ENCODE measurements at regions not wholly inside any gene's neighbourhood (a gene's known extent, or its start where the extent isn't known, plus 50 kb on each side); places are given as distances from the start of the nearest gene placed in this dataset.

DNA sequence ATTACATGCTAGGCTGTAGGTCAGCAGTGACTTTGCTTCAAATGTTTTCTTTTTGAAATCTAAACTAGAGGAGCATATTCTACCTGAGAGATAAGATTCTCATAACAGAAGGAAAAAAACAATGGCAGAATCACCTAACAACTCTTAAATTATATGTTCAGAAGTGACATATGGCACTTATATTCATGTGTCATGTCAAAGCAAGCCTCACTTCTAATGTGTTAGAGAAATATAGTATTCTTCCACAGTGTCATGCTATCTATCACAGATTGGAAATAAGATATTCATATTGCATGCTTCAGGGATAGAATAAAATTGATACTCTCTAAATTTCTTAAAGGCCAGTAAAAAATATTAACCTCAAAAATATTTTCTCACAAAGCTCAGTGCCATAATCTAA is 874.6 kb upstream of the PRMT6 start:
- ATAC-seq (no peak), DNase-seq (no peak)
- intact Hi-C loops (cut with DNase I): no loop called here

DNA sequence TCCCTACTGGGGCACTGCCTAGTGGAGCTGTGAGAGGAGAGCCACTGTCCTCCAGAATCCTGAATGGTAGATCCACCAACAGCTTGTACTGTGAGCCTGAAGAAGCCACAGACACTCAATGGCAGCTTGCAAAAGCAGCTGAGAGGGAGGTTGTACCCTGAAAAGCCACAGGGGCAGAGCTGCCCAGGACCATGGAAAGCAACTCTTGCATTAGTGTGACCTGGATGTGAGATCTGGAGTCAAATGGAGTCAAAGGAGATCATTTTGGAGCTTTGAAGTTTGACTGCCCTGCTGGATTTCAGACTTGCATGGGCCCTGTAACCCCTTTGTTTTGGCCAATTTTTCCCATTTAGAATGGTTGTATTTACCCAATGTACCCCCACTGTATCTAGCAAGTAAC is 871.4 kb upstream of the PRMT6 start:
- ATAC-seq (no peak), DNase-seq (no peak)
- intact Hi-C loops (cut with DNase I): no loop called here

DNA sequence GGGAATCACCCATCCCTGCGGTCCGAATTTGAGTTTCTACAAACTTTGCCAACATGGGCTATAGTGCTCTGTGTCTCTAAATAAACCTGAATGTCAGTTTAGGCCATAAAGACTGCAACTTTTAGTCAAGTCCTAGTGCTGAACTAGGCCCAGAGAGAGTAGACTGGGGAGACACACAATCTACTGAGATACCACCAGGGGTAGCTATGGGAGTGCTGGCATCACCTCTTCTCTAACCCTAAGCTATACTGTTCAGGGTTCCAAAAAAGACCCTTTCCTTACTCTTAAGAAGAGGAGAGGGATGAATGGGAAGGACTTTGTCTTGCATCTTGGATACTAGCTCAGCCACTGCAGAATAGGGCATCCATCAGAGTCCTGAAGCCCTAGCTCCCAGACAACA is 866.7 kb upstream of the PRMT6 start:
- DNase-seq (no peak), ATAC-seq (no peak)

DNA sequence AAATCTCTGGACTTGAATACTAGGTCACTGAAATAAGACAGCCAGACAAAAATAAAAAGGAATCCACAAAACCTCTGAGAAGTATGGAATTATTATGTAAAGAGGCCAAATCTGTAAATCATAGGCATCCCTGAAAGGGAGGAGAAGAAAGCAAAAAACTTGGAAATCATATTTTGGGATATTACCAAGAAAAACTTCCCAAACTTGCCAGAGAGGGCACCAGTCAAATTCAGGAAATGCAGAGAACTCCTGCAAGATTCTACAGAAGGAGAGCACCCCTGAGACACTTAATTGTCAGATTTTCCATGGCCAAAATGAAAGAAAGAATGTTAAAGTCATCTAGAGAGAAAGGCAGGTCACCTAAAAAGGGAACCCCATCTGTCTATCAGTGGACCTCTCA is 862.3 kb upstream of the PRMT6 start:
- no peak for DNase-seq
- no peak for ATAC-seq
- intact Hi-C loops (cut with DNase I): no loop called here

More for the DNA sequence above, 866.7 kb upstream of the PRMT6 start:
- intact Hi-C loops (cut with DNase I): no loop called here

DNA sequence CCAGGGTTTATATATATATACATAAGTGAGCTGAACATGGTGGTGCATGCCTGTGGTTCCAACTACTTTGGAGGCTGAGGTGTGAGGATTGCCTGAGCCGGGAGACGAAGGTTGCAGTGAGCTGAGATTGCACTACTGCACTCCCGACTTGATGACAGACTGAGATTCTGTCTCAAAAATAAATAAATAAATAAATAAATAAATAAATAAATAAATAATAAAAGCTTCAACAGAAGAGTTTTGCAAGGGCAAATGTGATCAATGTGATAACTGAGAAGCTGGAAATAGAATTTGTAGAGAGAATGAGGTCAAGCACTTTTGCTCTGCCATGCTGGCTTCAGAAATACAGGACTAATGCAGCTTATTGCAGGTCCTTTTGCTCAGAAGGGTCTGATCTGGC is 855.8 kb upstream of the PRMT6 start:
- intact Hi-C loops (cut with DNase I): no loop called here
- DNase-seq: no peak
- no peak for ATAC-seq

DNA sequence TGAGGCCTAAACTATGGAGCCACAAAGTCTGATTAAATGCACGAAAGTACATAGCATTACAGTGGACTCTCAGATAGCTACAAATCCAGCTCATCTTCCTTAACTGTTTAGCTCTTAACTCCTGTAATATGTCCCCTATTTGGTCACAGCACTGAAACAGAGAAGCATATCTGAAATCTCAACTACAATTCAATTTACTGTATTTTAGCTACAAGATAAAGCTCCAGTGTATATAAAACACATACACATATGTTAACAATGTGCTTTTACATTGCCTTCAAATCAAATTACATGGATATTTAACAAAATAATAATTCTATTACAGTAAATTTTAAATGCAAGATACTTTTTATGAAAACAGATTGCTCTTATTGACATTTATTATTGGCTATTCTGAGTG is 849.3 kb upstream of the PRMT6 start:
- intact Hi-C loops (cut with DNase I): no loop called here

DNA sequence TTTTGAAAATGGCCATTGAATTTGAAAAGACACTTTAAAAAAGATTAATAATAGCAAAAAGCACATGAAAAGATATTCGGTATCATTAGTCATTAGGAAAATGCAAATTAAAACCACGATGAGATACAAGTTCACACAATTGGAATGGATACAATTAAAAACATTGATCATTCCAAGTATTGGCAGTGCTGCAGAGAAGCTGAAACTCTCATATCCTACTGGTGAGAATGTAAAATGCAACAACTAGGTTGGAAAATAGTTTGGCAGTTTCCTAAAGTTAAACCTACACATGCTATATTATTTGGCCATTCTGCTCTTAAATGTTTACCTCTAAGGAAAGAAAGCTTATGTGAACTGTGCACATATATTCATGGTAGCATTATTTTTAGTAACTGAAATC is 838.7 kb upstream of the PRMT6 start:
- intact Hi-C loops (cut with DNase I): no loop called here
- DNase-seq: no peak
- no peak for ATAC-seq

More for the DNA sequence above, 849.3 kb upstream of the PRMT6 start:
- no peak for ATAC-seq
- DNase-seq: no peak

DNA sequence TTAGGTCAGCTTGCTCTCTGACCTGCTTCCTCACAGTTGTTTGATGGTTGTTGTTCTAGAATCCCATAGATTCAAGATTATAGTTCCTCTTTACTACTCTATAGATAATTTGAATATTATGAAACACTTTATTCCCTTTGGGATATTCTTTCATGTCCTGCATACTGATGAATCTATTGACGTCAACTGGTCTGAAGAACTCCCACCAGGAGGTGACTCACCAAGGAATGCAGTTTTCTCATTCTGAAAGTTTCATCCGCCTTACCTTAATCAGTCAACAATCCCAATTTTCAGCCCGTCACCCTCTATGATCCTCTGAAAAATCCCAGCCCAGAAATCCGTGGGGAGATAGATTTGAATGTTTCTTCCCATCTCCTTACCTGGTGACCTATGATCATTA is 834.1 kb upstream of the PRMT6 start:
- ATAC-seq (no peak), DNase-seq (no peak)
- intact Hi-C loops (cut with DNase I): no loop called here

DNA sequence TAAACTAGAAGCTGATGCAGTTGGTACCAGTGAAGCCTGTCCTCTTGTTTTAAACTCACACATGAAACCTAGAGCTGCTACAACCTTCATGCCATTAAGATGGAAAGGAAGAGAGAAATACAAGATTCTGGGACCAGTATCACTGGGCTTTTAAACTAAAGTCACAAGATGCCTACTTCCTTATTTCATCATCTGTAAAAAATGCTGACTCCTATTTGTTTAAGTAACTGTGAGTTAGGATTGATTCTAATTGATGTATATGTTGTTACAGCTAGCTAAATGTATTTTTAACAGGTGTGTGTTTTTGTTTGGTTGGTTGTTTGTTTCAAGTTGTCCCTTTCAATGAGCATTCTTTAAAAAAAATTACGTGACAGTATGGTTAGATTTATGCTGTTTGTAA is 833.3 kb upstream of the PRMT6 start:
- intact Hi-C loops (cut with DNase I): no loop called here
- DNase-seq (no peak), ATAC-seq (no peak)

DNA sequence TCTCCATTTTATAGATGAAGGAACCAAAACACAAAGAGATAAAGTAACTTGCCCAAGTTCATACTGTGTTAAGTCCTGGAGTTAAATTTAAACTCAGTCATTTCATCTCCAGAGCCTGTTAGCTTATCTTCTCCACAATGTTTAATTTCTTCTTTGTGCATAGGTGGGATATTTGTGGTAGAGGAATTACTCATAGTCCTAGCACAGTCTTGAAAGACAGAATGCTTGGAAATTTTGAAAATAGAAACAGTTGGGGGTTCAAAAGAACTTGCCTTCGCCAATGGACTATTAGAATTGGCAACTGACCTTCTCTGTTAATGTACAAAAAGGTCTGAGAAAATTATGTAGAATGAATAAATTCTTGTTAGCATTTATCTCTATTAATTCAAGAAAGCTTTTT is 832.0 kb upstream of the PRMT6 start:
- DNase-seq: no peak
- no peak for ATAC-seq
- intact Hi-C loops (cut with DNase I): no loop called here

DNA sequence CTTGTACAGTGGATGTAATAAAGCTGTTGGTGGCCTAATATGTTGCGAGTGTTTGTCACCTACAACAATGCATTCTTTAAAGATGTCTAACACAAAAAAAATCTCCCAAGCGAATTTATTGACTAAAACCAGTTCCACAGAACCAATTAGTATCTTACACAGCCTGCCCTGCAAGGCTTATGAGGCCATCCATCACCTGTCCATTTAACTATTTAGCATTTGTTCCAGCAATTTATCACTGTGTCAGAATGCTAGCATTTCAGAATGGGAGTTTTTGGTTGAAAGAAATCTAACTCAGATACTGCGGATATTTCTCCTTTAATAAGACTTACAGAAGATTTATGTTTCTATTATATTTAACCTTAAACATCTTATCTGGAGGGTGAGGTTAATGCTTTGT is 831.1 kb upstream of the PRMT6 start:
- ATAC-seq: no peak
- intact Hi-C loops (cut with DNase I): no loop called here
- no peak for DNase-seq

DNA sequence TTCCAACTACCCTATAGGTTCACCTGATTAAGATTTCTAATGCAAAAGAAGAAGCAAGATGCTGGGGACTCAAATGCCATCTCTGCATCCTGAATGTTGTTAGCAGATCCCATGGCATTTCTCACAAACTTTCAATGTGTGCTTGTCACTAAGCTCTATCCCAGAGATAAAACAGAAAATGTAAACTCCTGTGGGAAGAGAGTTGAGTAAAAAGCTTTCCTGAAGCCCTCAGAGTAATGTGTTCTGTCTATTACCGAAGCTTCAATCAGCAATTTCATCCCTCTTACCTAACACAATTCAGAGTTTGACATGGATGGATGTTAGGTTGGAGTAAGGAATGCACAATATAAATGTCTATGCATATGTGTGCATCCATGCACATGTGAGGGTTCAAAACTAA is 829.9 kb upstream of the PRMT6 start:
- no peak for ATAC-seq
- DNase-seq: no peak
- intact Hi-C loops (cut with DNase I): no loop called here

DNA sequence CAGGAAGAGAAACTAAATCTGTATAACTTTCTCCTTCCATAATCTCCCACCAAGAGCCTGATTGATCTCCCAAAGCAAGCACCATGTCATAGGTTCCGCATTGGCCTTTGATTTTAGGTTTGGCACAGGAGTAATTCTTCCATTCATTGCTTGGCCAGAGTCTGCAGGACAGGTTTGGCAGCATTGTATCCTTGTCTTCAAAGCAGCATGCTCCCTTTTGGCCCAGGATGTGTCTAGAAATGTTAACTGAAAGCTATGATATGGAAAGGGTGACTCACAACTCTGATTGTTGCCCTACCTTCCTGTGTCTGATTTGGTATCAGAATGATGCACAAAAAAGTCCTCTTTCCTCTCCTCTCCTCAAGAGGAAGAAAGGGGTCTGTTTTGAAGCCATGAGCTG is 824.3 kb upstream of the PRMT6 start:
- no peak for ATAC-seq
- intact Hi-C loops (cut with DNase I): no loop called here
- DNase-seq: no peak

DNA sequence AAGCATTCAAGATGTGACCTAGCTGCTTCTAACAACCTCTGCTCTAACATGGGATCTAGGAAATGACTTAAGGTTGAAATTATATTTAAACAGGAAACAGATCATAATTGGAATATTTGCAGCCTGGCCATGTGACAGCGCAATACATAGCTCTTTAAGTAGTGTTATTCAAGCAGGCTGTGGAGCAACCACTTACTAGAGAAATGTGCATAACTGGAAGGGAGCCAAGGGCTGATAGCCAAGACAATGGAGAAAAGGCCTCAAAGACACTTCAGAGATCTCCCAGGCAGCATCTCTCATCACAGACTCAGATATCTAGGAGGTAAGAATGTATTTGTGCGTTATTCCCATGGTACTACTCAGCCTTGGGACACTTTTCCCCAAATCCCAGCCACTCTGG is 823.0 kb upstream of the PRMT6 start:
- ATAC-seq: no peak
- intact Hi-C loops (cut with DNase I): no loop called here

DNA sequence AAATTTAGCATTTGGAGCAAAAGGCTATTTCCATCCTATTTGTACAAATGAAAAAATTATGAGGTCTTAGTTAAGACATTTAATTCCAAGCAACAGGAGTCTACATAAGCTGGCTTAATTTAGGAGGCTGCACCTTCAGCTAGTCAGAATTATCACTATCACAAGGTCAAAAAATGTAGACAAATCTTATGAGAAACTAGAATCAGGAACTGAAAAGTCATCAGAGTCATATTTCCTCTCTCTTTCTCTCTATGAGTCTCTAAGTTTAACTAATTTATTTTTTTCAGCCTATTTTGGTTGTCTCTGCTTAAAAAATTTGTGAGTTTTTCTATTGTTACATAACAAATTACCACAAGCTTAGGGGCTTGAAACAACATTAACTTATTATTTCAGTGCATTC is 807.1 kb upstream of the PRMT6 start:
- ATAC-seq (no peak), DNase-seq (no peak)
- intact Hi-C loops (cut with DNase I): no loop called here

More for the DNA sequence above, 823.0 kb upstream of the PRMT6 start:
- no peak for DNase-seq

DNA sequence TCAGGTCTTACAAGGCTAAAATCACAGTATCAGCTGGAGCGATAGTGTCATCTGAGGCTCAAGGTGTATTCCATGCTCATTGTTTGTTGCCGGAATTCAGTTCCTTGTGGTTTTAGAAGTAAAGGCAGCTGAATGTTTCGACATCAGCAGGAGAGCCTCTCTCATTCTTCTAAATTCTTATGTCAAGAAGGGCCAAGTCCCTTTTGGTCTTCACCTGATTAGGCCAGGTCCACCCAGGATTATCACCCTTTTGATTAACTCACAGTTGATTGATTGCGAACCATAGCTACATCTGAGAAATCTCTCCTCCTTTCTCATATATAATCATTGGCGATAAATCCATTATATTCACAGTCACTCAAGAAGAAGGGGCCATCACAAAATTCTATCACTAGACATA is 806.7 kb upstream of the PRMT6 start:
- intact Hi-C loops (cut with DNase I): no loop called here
- DNase-seq: no peak
- no peak for ATAC-seq

DNA sequence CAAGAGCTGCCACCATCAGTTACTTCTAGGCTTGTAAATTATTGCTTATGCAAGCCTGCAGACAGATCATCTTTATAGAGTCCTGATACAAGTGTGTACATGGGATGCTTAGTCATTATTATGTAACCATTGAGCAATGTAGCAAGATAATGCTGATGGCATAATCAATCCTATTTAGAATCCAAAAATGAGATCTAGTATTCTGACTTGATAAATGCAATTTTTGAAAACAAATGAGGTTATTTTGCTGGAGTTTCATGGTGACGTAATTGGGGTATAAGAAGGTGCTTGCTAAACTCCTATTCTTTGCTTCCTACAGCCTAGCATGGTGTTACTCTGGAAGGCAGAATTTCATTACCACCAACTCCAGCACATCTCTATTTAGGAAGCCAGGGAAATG is 801.7 kb upstream of the PRMT6 start:
- DNase-seq: no peak
- peak in 1 of 2 donors; percentile 41 for ATAC-seq
- intact Hi-C loops (cut with DNase I): no loop called here

DNA sequence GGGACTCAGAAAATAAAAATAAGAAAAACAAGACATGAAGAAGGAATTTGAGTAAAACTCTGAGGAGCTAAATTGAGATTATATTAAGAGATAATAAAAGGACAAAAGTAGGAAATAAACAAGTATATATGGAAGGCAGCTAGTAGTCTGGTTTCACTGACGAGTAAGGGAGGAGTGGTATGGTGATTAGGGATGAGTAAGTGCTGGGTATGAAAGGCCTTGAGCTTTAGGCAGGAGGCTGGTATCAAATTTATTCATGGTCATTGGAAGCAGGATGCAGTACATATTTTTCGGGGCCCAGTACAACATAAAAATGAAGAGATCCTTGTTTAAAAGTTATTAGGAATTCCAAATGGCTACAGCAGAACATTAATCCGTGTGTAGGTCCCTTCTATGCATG is 789.7 kb upstream of the PRMT6 start:
- ATAC-seq (no peak), DNase-seq (no peak)
- intact Hi-C loops (cut with DNase I): no loop called here

DNA sequence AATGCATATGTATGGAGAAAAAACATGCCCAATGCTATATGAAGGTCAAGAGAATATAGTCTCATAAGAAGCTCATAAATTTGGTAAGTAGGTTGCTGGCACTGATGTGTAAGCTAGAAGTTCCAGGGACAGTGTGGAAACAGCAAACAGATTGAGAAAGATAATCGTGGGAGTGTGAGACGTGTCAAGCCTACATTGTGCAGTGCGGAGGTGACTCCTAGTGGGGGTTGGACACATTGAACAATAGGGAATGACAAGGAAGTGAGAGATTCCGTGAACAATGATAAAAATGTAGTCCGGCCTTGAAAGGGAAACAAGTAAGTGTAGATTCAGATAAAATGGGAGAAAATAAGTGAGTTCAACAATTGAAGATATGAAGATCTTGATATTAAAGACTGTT is 788.4 kb upstream of the PRMT6 start:
- ATAC-seq (peak in 1 of 2 donors; percentile 50), DNase-seq (no peak)
- intact Hi-C loops (cut with DNase I): no loop called here

DNA sequence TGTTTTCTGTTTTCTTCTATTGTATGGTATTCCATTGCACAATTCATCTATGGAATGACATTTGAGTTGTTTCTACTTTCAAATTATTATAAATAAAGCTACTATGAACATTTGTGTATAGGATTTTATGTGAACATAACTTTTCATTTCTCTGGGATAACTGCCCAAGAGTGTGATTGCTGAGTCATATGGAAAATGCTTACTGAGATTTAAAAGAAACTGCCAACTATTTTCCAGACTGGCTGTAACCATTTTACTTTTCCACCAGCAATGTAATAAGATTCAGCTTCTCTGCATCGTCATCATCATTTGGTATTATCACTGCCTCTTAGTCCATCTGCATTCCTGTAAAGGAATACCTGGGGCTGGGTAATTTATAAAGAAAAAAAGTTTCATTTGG is 779.6 kb upstream of the PRMT6 start:
- DNase-seq (no peak), ATAC-seq (no peak)
- intact Hi-C loops (cut with DNase I): no loop called here

DNA sequence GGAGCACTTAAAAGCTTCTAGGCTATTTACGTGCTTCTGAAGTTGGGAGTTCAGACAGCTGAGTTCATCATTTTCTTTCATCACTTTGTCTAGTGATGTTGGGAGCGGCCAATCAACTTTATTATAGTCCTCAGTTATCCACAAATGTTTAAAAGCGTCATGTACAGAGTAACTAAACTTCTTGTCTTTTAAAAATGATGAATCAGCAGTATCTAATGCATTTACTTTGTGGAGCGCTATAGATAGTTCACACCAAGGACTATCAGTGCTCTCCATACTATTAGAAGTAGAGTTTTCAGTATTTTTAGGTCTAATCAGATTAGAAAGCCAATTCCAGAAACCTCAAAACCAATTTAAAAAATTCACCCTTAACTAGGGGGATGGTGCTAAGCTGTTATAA is 778.7 kb upstream of the PRMT6 start:
- DNase-seq (no peak), ATAC-seq (no peak)
- intact Hi-C loops (cut with DNase I): no loop called here

DNA sequence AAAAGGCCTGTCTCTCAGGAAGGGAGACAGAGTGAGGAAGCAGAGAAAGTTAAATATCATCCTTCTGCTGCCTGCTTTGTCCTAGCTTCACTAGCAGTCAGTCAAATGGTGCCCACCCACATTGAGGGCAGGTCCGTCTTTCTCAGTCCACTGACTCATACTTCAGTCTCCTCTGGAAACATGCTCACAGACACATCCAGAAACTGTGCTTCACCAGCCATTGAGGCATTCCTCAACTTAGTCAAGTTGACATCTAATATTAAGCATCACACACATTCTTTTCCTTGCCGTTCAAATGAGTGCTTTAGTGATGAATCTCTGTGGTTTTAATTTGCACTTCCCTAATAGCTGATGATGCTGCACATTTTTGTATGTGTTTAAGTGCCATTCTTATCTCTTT is 777.8 kb upstream of the PRMT6 start:
- intact Hi-C loops (cut with DNase I): no loop called here
- no peak for DNase-seq
- no peak for ATAC-seq

Data from left cardiac atrium (tissue), 4 donors.